ENCODE measurements at regions not wholly inside any gene's neighbourhood (a gene's known extent, or its start where the extent isn't known, plus 50 kb on each side); places are given as distances from the start of the nearest gene placed in this dataset.

DNA sequence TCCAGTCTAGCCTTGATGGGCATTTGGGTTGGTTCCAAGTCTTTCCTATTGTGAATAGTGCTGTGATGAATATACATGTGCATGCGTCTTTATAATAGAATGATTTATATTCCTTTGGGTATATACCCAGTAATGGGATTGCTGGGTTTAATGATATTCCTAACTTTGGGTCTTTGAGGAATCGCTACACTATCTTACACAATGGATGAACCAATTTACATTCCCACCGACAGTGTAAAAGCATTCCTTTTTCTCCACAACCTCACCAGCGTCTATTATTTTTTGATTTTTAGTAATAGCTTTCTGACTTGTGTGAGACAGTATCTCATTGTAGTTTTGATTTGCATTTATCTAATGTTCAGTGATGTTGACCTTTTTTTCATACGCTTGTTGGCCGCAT lies 1040.1 kb downstream of the MAT2B start:
- Histone ChIP-seq H3K27me3 (no peaks in the 10 kb centered on the region), H3K4me1 (ENCODE audit: low read depth) (no peaks in the 10 kb centered on the region), H3K27ac (no peak overlapping the region), H3K4me3 (no peak overlapping the region), H3K9me3 (ENCODE audit: low read depth) (no peaks in the 10 kb centered on the region), H3K36me3 (no peaks in the 10 kb centered on the region)
- no peak for TF ChIP-seq CTCF (IDR thresholded peaks at IDR 0.05; ENCODE audit: low read depth, low read length)
- DNase-seq (ENCODE audit: low read depth in 1 of 2, low spot score in 1 of 2) = no peak

DNA sequence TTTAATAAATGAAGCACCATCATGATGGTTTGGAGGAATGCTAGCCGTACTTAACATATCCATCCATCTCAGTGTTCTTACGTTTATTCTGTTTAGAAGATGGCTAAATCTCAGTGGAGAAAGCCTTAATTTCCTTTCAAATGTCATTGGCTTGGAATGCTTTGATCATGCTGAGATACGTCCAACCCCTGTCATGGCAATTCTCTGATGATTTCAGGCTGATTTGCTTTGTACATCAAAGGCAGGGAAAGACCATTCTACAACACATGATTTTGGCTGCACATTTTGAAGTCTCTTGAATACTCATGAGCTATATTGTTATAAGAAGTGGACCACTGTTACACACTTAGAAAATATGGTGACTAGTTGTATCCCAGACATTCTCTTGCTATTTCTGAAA lies 1048.4 kb downstream of the MAT2B start:
- no peaks in the 10 kb centered on the region for H3K36me3 ChIP-seq
- H3K27ac ChIP-seq = no peak overlapping the region
- no peak for DNase-seq (ENCODE audit: low read depth in 1 of 2, low spot score in 1 of 2)
- H3K4me1 ChIP-seq (ENCODE audit: low read depth) = no peaks in the 10 kb centered on the region
- no peaks in the 10 kb centered on the region for H3K9me3 ChIP-seq (ENCODE audit: low read depth)
- H3K27me3 ChIP-seq = no peaks in the 10 kb centered on the region
- H3K4me3 ChIP-seq = no peak overlapping the region
- TF ChIP-seq CTCF (IDR thresholded peaks at IDR 0.05; ENCODE audit: low read depth, low read length) = no peak

DNA sequence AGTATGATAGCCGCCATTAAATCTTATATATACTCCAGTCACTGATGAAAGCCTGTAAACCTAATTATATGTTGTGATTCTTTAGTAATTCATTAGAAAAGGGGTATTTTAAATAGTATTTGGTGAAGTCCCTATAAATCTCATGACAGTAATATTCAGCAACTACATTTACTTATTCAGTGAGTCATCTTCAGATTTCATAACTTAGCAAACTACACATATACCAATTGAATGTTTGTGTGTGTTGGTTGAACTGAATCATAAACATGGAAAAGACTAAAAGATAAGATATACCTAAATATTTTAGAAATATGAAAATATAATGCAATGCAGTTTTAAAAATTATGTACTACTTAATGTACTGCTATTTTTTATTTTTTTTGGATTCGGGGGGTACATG lies 1050.4 kb downstream of the MAT2B start:
- Histone ChIP-seq H3K27ac (no peak overlapping the region), H3K4me3 (no peak overlapping the region), H3K36me3 (no peaks in the 10 kb centered on the region), H3K4me1 (ENCODE audit: low read depth) (no peaks in the 10 kb centered on the region), H3K27me3 (no peaks in the 10 kb centered on the region), H3K9me3 (ENCODE audit: low read depth) (no peaks in the 10 kb centered on the region)
- DNase-seq (ENCODE audit: low read depth in 1 of 2, low spot score in 1 of 2) = peak in 1 of 2 donors; percentile 2
- TF ChIP-seq CTCF (IDR thresholded peaks at IDR 0.05; ENCODE audit: low read depth, low read length) = no peak

- H3K27ac ChIP-seq = no peak overlapping the region
- H3K4me3 ChIP-seq = no peak overlapping the region
- no peaks in the 10 kb centered on the region for H3K9me3 ChIP-seq (ENCODE audit: low read depth)
- H3K4me1 ChIP-seq (ENCODE audit: low read depth) = no peaks in the 10 kb centered on the region
- no peaks in the 10 kb centered on the region for H3K36me3 ChIP-seq
- TF ChIP-seq CTCF (IDR thresholded peaks at IDR 0.05; ENCODE audit: low read depth, low read length) = no peak
- DNase-seq (ENCODE audit: low read depth in 1 of 2, low spot score in 1 of 2) = no peak
- H3K27me3 ChIP-seq = no peaks in the 10 kb centered on the region
These were observed 1054.8 kb downstream of the MAT2B start for GRCh38 chr5:164560216-164560615.

DNA sequence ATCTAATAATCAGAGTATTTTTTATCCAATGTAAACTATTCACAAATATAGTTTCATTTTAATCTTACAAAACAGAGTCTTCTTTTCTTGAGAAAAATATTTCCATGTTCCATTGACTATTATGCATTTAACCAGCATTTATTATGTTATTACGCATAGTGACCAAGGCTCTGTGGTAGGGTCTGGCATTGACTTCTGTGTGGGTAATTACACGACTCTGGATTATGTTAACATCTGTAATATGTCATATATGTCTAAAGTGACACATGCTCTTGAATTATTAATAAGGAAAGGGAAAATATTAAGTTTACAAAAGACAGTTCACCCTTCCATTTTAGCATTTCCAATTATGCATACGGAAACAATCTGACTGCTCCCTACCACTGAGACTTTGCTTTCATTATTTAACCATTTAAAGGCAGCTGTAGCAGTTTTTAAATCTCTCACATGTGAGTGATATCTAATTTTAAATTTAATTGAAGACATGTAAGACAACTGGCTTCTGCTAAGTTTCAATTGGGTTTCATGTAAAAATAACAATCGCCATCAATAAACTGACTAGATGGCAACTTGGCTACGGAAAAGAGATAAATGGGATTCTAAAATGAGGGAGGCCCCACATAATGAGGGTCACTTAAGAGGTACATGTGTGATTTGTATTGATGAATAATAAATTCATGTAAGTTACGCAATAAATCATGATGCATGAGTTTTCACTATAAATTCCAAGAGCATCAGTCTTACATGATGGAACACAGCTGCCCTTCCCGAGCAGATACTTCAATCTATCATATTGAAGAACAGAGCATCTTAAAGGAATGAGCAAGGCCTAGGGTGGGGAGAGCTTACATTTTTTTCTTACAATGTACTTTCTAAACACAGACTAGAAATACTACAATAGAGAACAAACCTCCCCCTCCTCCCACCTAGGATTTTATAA lies 1056.8 kb downstream of the MAT2B start:
- Histone ChIP-seq H3K36me3 (no peaks in the 10 kb centered on the region), H3K9me3 (ENCODE audit: low read depth) (no peaks in the 10 kb centered on the region), H3K4me1 (ENCODE audit: low read depth) (peaks cover 6% of the 10 kb centered on the region), H3K4me3 (no peak overlapping the region), H3K27ac (no peak overlapping the region), H3K27me3 (no peaks in the 10 kb centered on the region)
- TF ChIP-seq CTCF (IDR thresholded peaks at IDR 0.05; ENCODE audit: low read depth, low read length) = no peak
- DNase-seq (ENCODE audit: low read depth in 1 of 2, low spot score in 1 of 2) = no peak

Measured in cardiac muscle cell (in vitro differentiated cells and primary cell).